ENCODE measurements at regions not wholly inside any gene's neighbourhood (a gene's known extent, or its start where the extent isn't known, plus 50 kb on each side); places are given as distances from the start of the nearest gene placed in this dataset.

DNA sequence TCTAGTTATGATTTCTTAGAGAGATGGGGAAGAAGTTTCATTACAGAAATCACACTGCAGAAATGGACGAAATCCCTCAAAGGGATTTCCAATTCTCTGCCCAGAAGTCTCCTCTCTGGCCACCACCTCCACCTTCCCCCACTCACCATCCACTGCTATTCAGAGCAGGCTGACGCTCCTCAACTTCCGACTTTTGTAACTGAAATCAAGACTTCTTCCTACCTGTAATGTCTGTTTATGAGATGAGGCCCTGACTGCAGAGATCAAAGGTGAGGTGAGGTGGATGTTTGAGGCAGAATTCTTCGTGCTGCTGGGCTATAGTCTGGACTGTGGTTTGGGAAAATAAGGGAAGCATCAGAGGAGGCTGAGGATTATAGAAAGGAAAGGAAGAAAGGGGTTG is 385.2 kb upstream of the ARID1B start:
- Histone ChIP-seq H3K4me1 (ENCODE audit: control insufficient read depth, insufficient read depth, low read length) (no peaks in the 10 kb centered on the region), H2BK5ac (ENCODE audit: low read depth, low read length, poor library complexity, severe bottlenecking) (no peak overlapping the region), H3K9me1 (ENCODE audit: insufficient read depth, low read length) (no peaks in the 10 kb centered on the region), H2AFZ (replicated peaks; ENCODE audit: low read length, poor library complexity) (no peak overlapping the region), H3K9ac (ENCODE audit: low read depth, low read length) (no peak overlapping the region), H3K27me3 (ENCODE audit: control insufficient read depth, insufficient read depth, low read length) (peaks cover 32% of the 10 kb centered on the region), H3K4me3 (ENCODE audit: insufficient read depth, low read depth, low read length) (no peak overlapping the region), H3K9me3 (ENCODE audit: control insufficient read depth, insufficient read depth, low read length) (no peaks in the 10 kb centered on the region), H2AK9ac (replicated peaks; ENCODE audit: low read depth, low read length, poor library complexity) (no peak overlapping the region), H4K5ac (ENCODE audit: low read depth, low read length) (no peak overlapping the region), H3K14ac (replicated peaks; ENCODE audit: low read depth, low read length) (no peak overlapping the region), H3K79me1 (ENCODE audit: low read depth in 1 of 2, low read length in 2 of 2) (no peaks in the 10 kb centered on the region), H2BK20ac (ENCODE audit: low read depth, low read length) (no peak overlapping the region), H3K56ac (ENCODE audit: extremely low read depth, insufficient read depth, low read length) (no peak overlapping the region), H3K18ac (ENCODE audit: low read depth, low read length) (no peak overlapping the region), H4K91ac (ENCODE audit: insufficient read depth, low read depth, low read length) (no peak overlapping the region), H4K8ac (ENCODE audit: low read depth in 2 of 2, low read length in 2 of 2) (no peak overlapping the region), H3K4ac (ENCODE audit: low read depth, low read length) (no peak overlapping the region), H2BK15ac (ENCODE audit: low read depth, low read length) (no peak overlapping the region), H3K27ac (ENCODE audit: insufficient read depth, low read length) (no peak overlapping the region), H2AK5ac (ENCODE audit: low read depth, low read length) (no peak overlapping the region), H4K20me1 (ENCODE audit: insufficient read depth, low read length) (no peaks in the 10 kb centered on the region), H2BK120ac (ENCODE audit: low read depth, low read length) (no peak overlapping the region), H3K36me3 (ENCODE audit: control insufficient read depth, insufficient read depth, low read length) (no peaks in the 10 kb centered on the region), H3K4me2 (ENCODE audit: low read depth, low read length) (no peak overlapping the region), H3K23ac (ENCODE audit: low read depth, low read length) (no peak overlapping the region)
- TF ChIP-seq RFX5 (IDR thresholded peaks at IDR 0.05; ENCODE audit: low read depth, low read length): no peak
- no peak for TF ChIP-seq BHLHE40 (IDR thresholded peaks at IDR 0.05; ENCODE audit: low read depth, low read length)
- no peak for TF ChIP-seq MAZ (IDR thresholded peaks at IDR 0.05; ENCODE audit: borderline replicate concordance, low read depth, low read length)
- no peak for TF ChIP-seq FOS (IDR thresholded peaks at IDR 0.05; ENCODE audit: low read depth, low read length)
- no peak for TF ChIP-seq RAD21 (IDR thresholded peaks at IDR 0.05; ENCODE audit: low read length)
- TF ChIP-seq, protein P1, sequence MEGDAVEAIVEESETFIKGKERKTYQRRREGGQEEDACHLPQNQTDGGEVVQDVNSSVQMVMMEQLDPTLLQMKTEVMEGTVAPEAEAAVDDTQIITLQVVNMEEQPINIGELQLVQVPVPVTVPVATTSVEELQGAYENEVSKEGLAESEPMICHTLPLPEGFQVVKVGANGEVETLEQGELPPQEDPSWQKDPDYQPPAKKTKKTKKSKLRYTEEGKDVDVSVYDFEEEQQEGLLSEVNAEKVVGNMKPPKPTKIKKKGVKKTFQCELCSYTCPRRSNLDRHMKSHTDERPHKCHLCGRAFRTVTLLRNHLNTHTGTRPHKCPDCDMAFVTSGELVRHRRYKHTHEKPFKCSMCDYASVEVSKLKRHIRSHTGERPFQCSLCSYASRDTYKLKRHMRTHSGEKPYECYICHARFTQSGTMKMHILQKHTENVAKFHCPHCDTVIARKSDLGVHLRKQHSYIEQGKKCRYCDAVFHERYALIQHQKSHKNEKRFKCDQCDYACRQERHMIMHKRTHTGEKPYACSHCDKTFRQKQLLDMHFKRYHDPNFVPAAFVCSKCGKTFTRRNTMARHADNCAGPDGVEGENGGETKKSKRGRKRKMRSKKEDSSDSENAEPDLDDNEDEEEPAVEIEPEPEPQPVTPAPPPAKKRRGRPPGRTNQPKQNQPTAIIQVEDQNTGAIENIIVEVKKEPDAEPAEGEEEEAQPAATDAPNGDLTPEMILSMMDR (conservative IDR thresholded peaks at IDR 0.05; ENCODE audit: low read depth, low read length): no peak
- no peak for TF ChIP-seq NFE2L2 (IDR thresholded peaks at IDR 0.05; ENCODE audit: low read depth, low read length)
- no peak for TF ChIP-seq CHD1 (IDR thresholded peaks at IDR 0.05; ENCODE audit: low read depth, low read length)
- TF ChIP-seq CEBPB (IDR thresholded peaks at IDR 0.05; ENCODE audit: low read depth, low read length): no peak
- TF ChIP-seq, protein P2, sequence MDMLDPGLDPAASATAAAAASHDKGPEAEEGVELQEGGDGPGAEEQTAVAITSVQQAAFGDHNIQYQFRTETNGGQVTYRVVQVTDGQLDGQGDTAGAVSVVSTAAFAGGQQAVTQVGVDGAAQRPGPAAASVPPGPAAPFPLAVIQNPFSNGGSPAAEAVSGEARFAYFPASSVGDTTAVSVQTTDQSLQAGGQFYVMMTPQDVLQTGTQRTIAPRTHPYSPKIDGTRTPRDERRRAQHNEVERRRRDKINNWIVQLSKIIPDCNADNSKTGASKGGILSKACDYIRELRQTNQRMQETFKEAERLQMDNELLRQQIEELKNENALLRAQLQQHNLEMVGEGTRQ (IDR thresholded peaks at IDR 0.05; ENCODE audit: low read depth, low read length): no peak
- TF ChIP-seq MAFK (IDR thresholded peaks at IDR 0.05; ENCODE audit: low read depth, low read length): no peak
- ChIA-PET CTCF (no interaction called here), POLR2A (ENCODE audit: unreplicated experiment) (no interaction called here)
- intact Hi-C loops (cut with micrococcal nuclease) (no loop called here), in situ Hi-C loops (cut with MboI; ENCODE audit: low sequenced_read_pairs) (no loop called here), dilution Hi-C loops (cut with HindIII; ENCODE audit: low sequenced_read_pairs, unreplicated experiment) (no loop called here)
- DNase-seq (no peak), ATAC-seq (ENCODE audit: low read depth) (no peak)
- no CpG with 5 or more reads among the region's 4 CpGs for WGBS, 2 experiments (ENCODE audit: extremely low coverage in 2 of 2, insufficient read length in 1 of 2)
- BruUV-seq (replicated peaks): no TSS peak
